Heart left ventricle (tissue), 13 donors: ENCODE measurements at regions not wholly inside any gene's neighbourhood (a gene's known extent, or its start where the extent isn't known, plus 50 kb on each side); places are given as distances from the start of the nearest gene placed in this dataset.

Experiments used
- CTCF ChIP-seq, 12 donors: fragments of 200-600 bp; sonication (generic) in 4 of 12; IDR thresholded peaks; one replicate each; pipeline versions ENCODE4 v1.5.0 to v1.8.0; 2018 to 2022; ENCODE audit warnings: antibody characterized with exemption in 12 of 12, mild to moderate bottlenecking in 5 of 12
- POLR2A ChIP-seq, 2 donors: fragments of 450-650 bp; IDR thresholded peaks; one replicate each; pipeline ENCODE4 v1.6.1; 2017; ENCODE audit warnings: antibody characterized with exemption in 2 of 2, mild to moderate bottlenecking in 2 of 2, moderate library complexity in 2 of 2
- donor health status: ischemic (EF 13 %, LVEDD 7.1; RV severe dilation, severe dysfunction).
- donor health status: DM: no; HTN: yes; CAD: no.
- donor health status: DM: no; HTN: no; CAD: no.
- donor health status: ischemic (EF 25% LVEDD 6.9; RV normal size, moderate dysfunction).
- donor health status: ischemic (EF 25% LVEDD 5.7; RV mildly dilated, moderate dysfunction).
- donor health status: ischemic (EF 35%, LVEDD 5.7; RV mildly dilated, moderate dysfunction).
- donor health status: nonischemic (EF 11% LVEDD 7.7; RV severe dilation, severe dysfunction).
- donor health status: DM: yes; HTN: yes; CAD: no.
- donor health status: PGD.
- donor health status: ischemic (EF 29% LVEDD 5.4; RV normal size, mild dysfunction).
- donor health status: nonischemic (EF 23%, LVEDD 6.1; RV moderate dilation, normal function).

DNA sequence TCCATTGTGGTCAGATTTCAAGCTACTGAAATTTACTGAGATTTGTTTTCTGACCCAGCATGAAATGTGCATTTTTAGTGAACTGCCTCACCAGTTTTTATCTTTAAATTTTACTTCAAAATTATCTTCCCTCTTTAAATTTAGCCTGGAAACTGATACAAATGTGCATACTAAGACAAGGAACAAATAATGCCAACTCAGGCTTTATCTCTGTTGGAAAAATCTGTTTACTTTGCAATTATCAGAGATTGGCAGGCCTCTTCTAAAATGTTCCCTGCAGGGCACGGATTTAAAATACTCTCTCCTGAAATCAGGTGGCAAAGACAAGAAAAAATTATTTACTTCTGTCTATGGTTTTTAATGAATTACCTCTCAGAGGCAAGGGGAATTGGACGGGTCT is 151.0 kb upstream of the PTCH1 start:
- TF ChIP-seq POLR2A (IDR thresholded peaks at IDR 0.05) (no peak), CTCF (IDR thresholded peaks at IDR 0.05) (no peak)
